ENCODE measurements at regions not wholly inside any gene's neighbourhood (a gene's known extent, or its start where the extent isn't known, plus 50 kb on each side); places are given as distances from the start of the nearest gene placed in this dataset.
"Not testable (repeated sequence)": the region's sequence is repeated elsewhere in the genome, so short reads cannot be mapped to it uniquely, and the experiment has no call there.

GRCh38 chrX:129318375-129318774 is 204.9 kb downstream of the SMARCA1 start:
- no peak for DNase-seq (ENCODE audit: low read depth)
- TF ChIP-seq, protein P1, sequence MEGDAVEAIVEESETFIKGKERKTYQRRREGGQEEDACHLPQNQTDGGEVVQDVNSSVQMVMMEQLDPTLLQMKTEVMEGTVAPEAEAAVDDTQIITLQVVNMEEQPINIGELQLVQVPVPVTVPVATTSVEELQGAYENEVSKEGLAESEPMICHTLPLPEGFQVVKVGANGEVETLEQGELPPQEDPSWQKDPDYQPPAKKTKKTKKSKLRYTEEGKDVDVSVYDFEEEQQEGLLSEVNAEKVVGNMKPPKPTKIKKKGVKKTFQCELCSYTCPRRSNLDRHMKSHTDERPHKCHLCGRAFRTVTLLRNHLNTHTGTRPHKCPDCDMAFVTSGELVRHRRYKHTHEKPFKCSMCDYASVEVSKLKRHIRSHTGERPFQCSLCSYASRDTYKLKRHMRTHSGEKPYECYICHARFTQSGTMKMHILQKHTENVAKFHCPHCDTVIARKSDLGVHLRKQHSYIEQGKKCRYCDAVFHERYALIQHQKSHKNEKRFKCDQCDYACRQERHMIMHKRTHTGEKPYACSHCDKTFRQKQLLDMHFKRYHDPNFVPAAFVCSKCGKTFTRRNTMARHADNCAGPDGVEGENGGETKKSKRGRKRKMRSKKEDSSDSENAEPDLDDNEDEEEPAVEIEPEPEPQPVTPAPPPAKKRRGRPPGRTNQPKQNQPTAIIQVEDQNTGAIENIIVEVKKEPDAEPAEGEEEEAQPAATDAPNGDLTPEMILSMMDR (conservative IDR thresholded peaks at IDR 0.05; ENCODE audit: low read depth, low read length) = peak; percentile 45
- no peak overlapping the region for H3K4me3 ChIP-seq (ENCODE audit: low read depth, low read length)

- TF ChIP-seq, protein P1 (conservative IDR thresholded peaks at IDR 0.05; ENCODE audit: low read depth, low read length) = no peak
- H3K4me3 ChIP-seq (ENCODE audit: low read depth, low read length) = no peak overlapping the region
- DNase-seq (ENCODE audit: low read depth) = no peak
Observed at GRCh38 chrX:129316461-129316860, 206.8 kb downstream of the SMARCA1 start.

DNA sequence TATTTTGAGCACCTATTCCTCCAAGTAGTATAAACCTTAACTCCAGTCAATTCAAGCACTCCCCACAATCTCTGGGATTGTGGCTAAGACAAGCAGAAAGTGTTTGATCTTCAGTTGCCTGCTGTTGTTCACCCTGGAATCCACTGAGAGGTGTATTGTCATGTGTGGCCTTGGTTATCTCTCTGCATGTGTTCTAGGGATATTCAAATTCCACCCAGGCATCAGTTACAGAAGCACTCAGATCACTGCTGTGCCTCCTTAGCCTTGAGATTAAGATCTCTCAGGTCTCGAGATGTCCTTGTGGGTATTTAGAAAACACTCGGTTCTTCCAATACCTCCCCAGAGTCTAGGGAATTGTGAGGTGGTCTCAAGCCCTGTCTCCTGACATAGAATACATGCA is 213.3 kb downstream of the SMARCA1 start:
- no peak for DNase-seq (ENCODE audit: low read depth)
- H3K4me3 ChIP-seq (ENCODE audit: low read depth, low read length) = no peak overlapping the region
- TF ChIP-seq, protein P1 (conservative IDR thresholded peaks at IDR 0.05; ENCODE audit: low read depth, low read length) = no peak

- TF ChIP-seq, protein P1 (conservative IDR thresholded peaks at IDR 0.05; ENCODE audit: low read depth, low read length) = no peak
- no peak overlapping the region for H3K4me3 ChIP-seq (ENCODE audit: low read depth, low read length)
- DNase-seq (ENCODE audit: low read depth) = no peak
Observed at GRCh38 chrX:129262912-129263311, 260.4 kb downstream of the SMARCA1 start.

- not testable (repeated sequence) for DNase-seq (ENCODE audit: low read depth); H3K4me3 ChIP-seq (ENCODE audit: low read depth, low read length)
Observed at GRCh38 chrX:129255516-129255915, 267.8 kb downstream of the SMARCA1 start.

DNA sequence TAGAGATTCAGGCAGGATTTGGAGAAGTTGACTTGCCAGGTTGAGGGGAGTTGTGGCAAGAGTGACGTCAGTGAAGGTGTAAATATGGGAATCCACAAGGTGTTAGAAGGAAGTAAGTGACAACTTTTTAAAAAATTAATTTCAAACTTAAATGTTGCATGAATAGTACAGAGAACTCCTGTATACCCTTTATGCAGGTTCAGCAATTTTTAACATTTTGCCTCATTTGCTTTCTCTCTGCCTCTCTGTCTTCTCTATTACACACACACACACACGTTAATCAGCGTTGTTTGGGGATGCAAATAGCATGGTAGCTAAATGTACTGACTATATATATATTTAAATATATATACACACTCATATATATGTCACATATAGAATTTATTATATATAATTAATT is 273.7 kb downstream of the SMARCA1 start:
- no peak overlapping the region for H3K4me3 ChIP-seq (ENCODE audit: low read depth, low read length)
- no peak for DNase-seq (ENCODE audit: low read depth)
- TF ChIP-seq, protein P1 (conservative IDR thresholded peaks at IDR 0.05; ENCODE audit: low read depth, low read length) = no peak

DNA sequence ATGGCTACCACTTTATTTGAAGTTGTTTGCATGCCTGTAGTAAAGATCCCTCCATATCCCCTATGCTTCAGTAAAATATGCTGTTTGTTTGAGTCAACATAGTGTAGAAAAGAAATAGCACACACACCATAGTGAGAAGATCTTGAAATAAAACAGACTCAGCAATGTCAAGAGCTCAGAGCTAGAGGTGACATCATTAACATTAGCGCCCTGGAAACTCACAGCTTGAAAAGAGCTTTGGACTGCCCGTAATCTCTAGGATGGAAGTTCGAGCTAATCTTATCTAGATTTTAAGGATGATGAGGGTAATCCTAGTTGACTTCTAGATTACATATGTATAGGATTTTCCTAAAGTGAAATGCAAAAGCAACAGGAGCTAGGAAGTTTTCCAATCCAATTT is 275.6 kb downstream of the SMARCA1 start:
- H3K4me3 ChIP-seq (ENCODE audit: low read depth, low read length) = no peak overlapping the region
- TF ChIP-seq, protein P1 (conservative IDR thresholded peaks at IDR 0.05; ENCODE audit: low read depth, low read length) = no peak
- DNase-seq (ENCODE audit: low read depth) = no peak

DNA sequence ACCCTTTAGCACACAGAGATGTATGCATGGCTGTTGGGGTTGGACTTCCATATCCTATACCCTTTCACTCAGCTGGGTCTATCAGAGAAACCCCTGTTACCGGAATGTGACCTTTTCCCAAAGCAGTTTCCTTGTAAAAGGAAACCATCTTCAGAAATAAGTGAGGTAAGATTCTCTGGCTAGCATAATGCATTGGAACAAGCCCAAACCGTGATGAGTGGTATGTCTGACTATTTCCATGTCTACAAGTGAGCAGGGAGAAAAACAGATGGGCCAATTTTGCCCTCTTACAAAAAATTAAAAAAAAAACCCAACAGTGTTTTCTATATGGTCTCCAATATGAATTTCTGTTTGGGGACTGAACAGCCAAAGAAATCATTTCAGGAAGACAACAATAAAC is 283.9 kb downstream of the SMARCA1 start:
- DNase-seq (ENCODE audit: low read depth) = no peak
- H3K4me3 ChIP-seq (ENCODE audit: low read depth, low read length) = no peak overlapping the region
- TF ChIP-seq, protein P1 (conservative IDR thresholded peaks at IDR 0.05; ENCODE audit: low read depth, low read length) = no peak

Measured in epithelial cell of proximal tubule (primary cell).